GM12878 (cell line): ENCODE measurements at regions not wholly inside any gene's neighbourhood (a gene's known extent, or its start where the extent isn't known, plus 50 kb on each side); places are given as distances from the start of the nearest gene placed in this dataset.

ENCODE experiments used
- ATAC-seq: fragments of 200-7000 bp; cut with Tn5 transposase; 3 replicates; pipeline ENCODE4 v1.9.1; 2020; ENCODE audit warnings: mild to moderate bottlenecking, moderate library complexity
- BruUV-seq: library from RNA; stranded (reverse); fragments of 400-500 nt; replicated peaks from 2 replicates; lab custom pipeline; 2021; lab: Mats Ljungman, UMichigan
- CTCF ChIA-PET: fragments of 300-600 bp; sonication (Branson Sonifier 250); formaldehyde crosslinking; extraction: SDS; loops from one replicate; lab custom pipeline; 2021; ENCODE audit warnings: inconsistent platforms; lab: Yijun Ruan, JAX
- POLR2A ChIA-PET: fragments of 350-600 bp; formaldehyde crosslinking; extraction: SDS; loops from one replicate; lab custom pipeline; 2021; ENCODE audit warnings: inconsistent platforms; lab: Charles Lee
- RAD21 ChIA-PET: fragments of 300-600 bp; sonication (Branson Sonifier 250); formaldehyde crosslinking; loops from one replicate; lab custom pipeline; 2023; ENCODE audit warnings: antibody characterized with exemption; ENCODE audit not compliant: unreplicated experiment; lab: Charles Lee
- SMC1A ChIA-PET: fragments of 300-600 bp; sonication (Branson Sonifier 250); formaldehyde crosslinking; loops from one replicate; lab custom pipeline; 2023; ENCODE audit not compliant: unreplicated experiment, uncharacterized antibody; lab: Charles Lee
- DNase-seq: peaks from one replicate; pipeline ENCODE4 v3.0.0-alpha.2; 2011; ENCODE audit warnings: low read depth, low spot score
- FAIRE-seq: peaks from 3 replicates; lab custom pipeline; 2011; peaks lifted over from hg19 to GRCh38; lab: Jason Lieb, UNC
- H2AFZ ChIP-seq: 2 replicates; pipeline ENCODE4 v1.6.0; 2011; ENCODE audit warnings: low read depth, low read length, control low read depth; ENCODE audit not compliant: control insufficient read depth
- H3K27ac ChIP-seq: 2 replicates; pipeline ENCODE4 v1.5.1; 2011; ENCODE audit warnings: control low read depth; ENCODE audit not compliant: control insufficient read depth, insufficient read depth
- H3K27me3 ChIP-seq, 2 experiments: replicated peaks in 1 of 2; 2 replicates each; pipeline versions ENCODE4 v1.6.0 to v1.6.1; 2011; ENCODE audit warnings: low read length in 1 of 2; ENCODE audit not compliant: control insufficient read depth in 2 of 2, insufficient read depth in 2 of 2
- H3K36me3 ChIP-seq, 2 experiments: 2 replicates each; pipeline ENCODE4 v1.5.1; 2011; ENCODE audit warnings: low read length in 1 of 2; ENCODE audit not compliant: control insufficient read depth in 2 of 2, insufficient read depth in 2 of 2
- H3K4me1 ChIP-seq: 2 replicates; pipeline ENCODE4 v1.6.1; 2011; ENCODE audit warnings: mild to moderate bottlenecking, low read length, moderate library complexity, mixed read lengths; ENCODE audit not compliant: control insufficient read depth, insufficient read depth
- H3K4me2 ChIP-seq: 2 replicates; pipeline ENCODE4 v1.6.0; 2011; ENCODE audit warnings: control low read depth; ENCODE audit not compliant: control insufficient read depth, insufficient read depth
- H3K4me3 ChIP-seq: fragments of 200-600 bp; sonication (generic); 2 replicates; pipeline ENCODE4 v1.5.1; 2016
- H3K79me2 ChIP-seq: 2 replicates; pipeline ENCODE4 v1.6.0; 2011; ENCODE audit warnings: low read length; ENCODE audit not compliant: control insufficient read depth, insufficient read depth
- H3K9ac ChIP-seq: 2 replicates; pipeline ENCODE4 v1.8.0; 2011; ENCODE audit warnings: low read length, control low read depth, mixed read lengths; ENCODE audit not compliant: control insufficient read depth, insufficient read depth
- H3K9me3 ChIP-seq: replicated peaks from 3 replicates; pipeline ENCODE4 v1.5.1; 2011; ENCODE audit warnings: mild to moderate bottlenecking, low read length; ENCODE audit not compliant: control insufficient read depth, insufficient read depth
- H4K20me1 ChIP-seq: 2 replicates; pipeline ENCODE4 v1.6.0; 2011; ENCODE audit not compliant: control insufficient read depth, insufficient read depth
- ATF2 ChIP-seq: IDR thresholded peaks from 2 replicates; pipeline ENCODE4 v1.6.1; 2012; ENCODE audit warnings: low read length, inconsistent platforms
- CBFB ChIP-seq: IDR thresholded peaks from 2 replicates; pipeline ENCODE4 v1.6.1; 2016; ENCODE audit warnings: antibody characterized with exemption, low read depth
- CEBPB ChIP-seq, 2 experiments: fragments of 150-350 bp in 1 of 2; IDR thresholded peaks; 2 replicates each; pipeline ENCODE4 v1.6.1; 2012 to 2014; ENCODE audit warnings: low read depth in 2 of 2, low read length in 2 of 2, borderline replicate concordance in 1 of 2, inconsistent platforms in 1 of 2
- CHD2 ChIP-seq: IDR thresholded peaks from 2 replicates; pipeline ENCODE4 v1.6.1; 2011; ENCODE audit warnings: low read depth, low read length, improper control_type of control experiment, borderline replicate concordance
- DPF2 ChIP-seq: fragments of 450-650 bp; IDR thresholded peaks from 2 replicates; pipeline ENCODE4 v1.6.1; 2017; ENCODE audit warnings: mild to moderate bottlenecking
- ETV6 ChIP-seq, 2 experiments: fragments of 450-650 bp in 1 of 2; IDR thresholded peaks in 1 of 2; conservative IDR thresholded peaks in 1 of 2; 2 replicates each; pipeline ENCODE4 v1.6.1; 2014; ENCODE audit warnings: antibody characterized with exemption in 1 of 2, borderline replicate concordance in 1 of 2, low read depth in 1 of 2, mild to moderate bottlenecking in 1 of 2, moderate library complexity in 1 of 2
- GABPA ChIP-seq: IDR thresholded peaks from 2 replicates; pipeline ENCODE4 v1.6.1; 2014; ENCODE audit warnings: antibody characterized with exemption, low read depth, mild to moderate bottlenecking, inconsistent platforms
- GATAD2B ChIP-seq: fragments of 450-650 bp; conservative IDR thresholded peaks from 2 replicates; pipeline ENCODE4 v1.6.1; 2017; ENCODE audit warnings: low read depth, mild to moderate bottlenecking, moderate library complexity
- IRF4 ChIP-seq: IDR thresholded peaks from 2 replicates; pipeline ENCODE4 v1.6.1; 2011; ENCODE audit warnings: low read depth, low read length
- JUND ChIP-seq: IDR thresholded peaks from 2 replicates; pipeline ENCODE4 v1.6.1; 2012; ENCODE audit warnings: low read depth, mild to moderate bottlenecking, low read length, improper control_type of control experiment, moderate library complexity
- MEF2A ChIP-seq: IDR thresholded peaks from 2 replicates; pipeline ENCODE4 v1.6.1; 2011; ENCODE audit warnings: low read depth, mild to moderate bottlenecking, low read length, moderate library complexity; ENCODE audit not compliant: insufficient read depth
- MEF2B ChIP-seq: fragments of 450-650 bp; IDR thresholded peaks from 2 replicates; pipeline ENCODE4 v1.6.1; 2018; ENCODE audit warnings: mild to moderate bottlenecking, moderate library complexity; ENCODE audit not compliant: partially characterized antibody, poor library complexity, severe bottlenecking
- MTA2 ChIP-seq: fragments of 450-650 bp; IDR thresholded peaks from 2 replicates; pipeline ENCODE4 v1.6.1; 2016; ENCODE audit warnings: low read depth, mild to moderate bottlenecking, moderate library complexity
- NBN ChIP-seq: fragments of 450-650 bp; IDR thresholded peaks from 2 replicates; pipeline ENCODE4 v1.6.1; 2016
- NFIC ChIP-seq: IDR thresholded peaks from 2 replicates; pipeline ENCODE4 v1.6.1; 2012; ENCODE audit warnings: low read depth, mild to moderate bottlenecking, inconsistent platforms, low read length, moderate library complexity
- NR2F1 ChIP-seq: fragments of 450-650 bp; conservative IDR thresholded peaks from 2 replicates; pipeline ENCODE4 v1.6.1; 2017; ENCODE audit warnings: mild to moderate bottlenecking
- PML ChIP-seq: IDR thresholded peaks from 2 replicates; pipeline ENCODE4 v1.6.1; 2012; ENCODE audit warnings: low read length, inconsistent platforms
- RUNX3 ChIP-seq: IDR thresholded peaks from 2 replicates; pipeline ENCODE4 v1.6.1; 2012; ENCODE audit warnings: low read length, inconsistent platforms
- STAT3 ChIP-seq: IDR thresholded peaks from 2 replicates; pipeline ENCODE4 v1.6.1; 2011; ENCODE audit warnings: low read depth, low read length, improper control_type of control experiment
- ZBED1 ChIP-seq: IDR thresholded peaks from 2 replicates; pipeline ENCODE4 v1.6.1; 2016; ENCODE audit warnings: borderline replicate concordance
- WGBS: methylation state at CpG from one replicate; pipeline ENCODE4 v1.1.6; 2016; ENCODE audit warnings: low lambda C conversion rate; ENCODE audit not compliant: insufficient replicate concordance, insufficient coverage; ENCODE audit errors: missing lambda C conversion rate; 5-methylcytosine and 5-hydroxymethylcytosine counted together
- in situ Hi-C: fragments of 300-500 bp; cut with MboI; formaldehyde crosslinking; loops from 9 replicates; pipeline ENCODE4 v1.14.3; 2018; ENCODE audit warnings: mixed read lengths
- intact Hi-C: fragments of 100-400 bp; cut with micrococcal nuclease; formaldehyde crosslinking; loops from one replicate; pipeline ENCODE4 v1.14.2; 2022; ENCODE audit not compliant: unreplicated experiment
- TF ChIP-seq, protein P1 (sequence below): fragments of 450-650 bp; IDR thresholded peaks from 2 replicates; pipeline ENCODE4 v1.6.1; 2016; ENCODE audit warnings: mild to moderate bottlenecking

DNA sequence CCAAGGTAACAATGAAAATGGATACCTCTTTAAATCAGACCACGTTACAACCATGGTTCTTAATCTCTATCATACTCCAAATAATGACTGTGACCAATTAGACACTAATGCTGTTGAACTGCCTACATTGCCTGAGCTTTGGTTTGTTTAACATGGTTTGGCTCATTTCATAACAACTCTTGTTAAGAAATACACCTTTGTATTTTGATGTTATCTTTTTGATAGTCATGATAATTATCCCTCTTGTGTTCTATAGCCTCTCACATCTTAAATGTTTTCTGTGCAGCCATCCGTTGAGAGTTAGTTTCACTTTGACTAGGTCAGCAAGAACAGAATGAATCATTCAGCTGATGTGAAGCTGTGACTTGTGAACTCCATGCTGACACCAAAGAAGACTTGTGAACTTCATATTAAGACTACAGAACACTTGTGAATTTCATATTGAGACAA is 75.5 kb upstream of the RERGL start:
- no peaks in the 10 kb centered on the region for H4K20me1 ChIP-seq
- H3K36me3 ChIP-seq: no peaks in the 10 kb centered on the region
- SMC1A ChIA-PET: interaction anchor here (0.7 to 1.4 kb wide), 2 partner anchors 14 to 26 kb away, joined by 3 to 4 read pairs; no protein-coding TSS in a partner anchor
- H3K4me3 ChIP-seq: no peak overlapping the region
- peaks cover 2% of the 10 kb centered on the region; the same call in 2 of the 3 replicates for H3K9me3 ChIP-seq
- no peak overlapping the region for H3K9ac ChIP-seq
- in situ Hi-C loops (no loop called here), intact Hi-C loops (no loop called here)
- H3K4me1 ChIP-seq: no peaks in the 10 kb centered on the region
- H3K27ac ChIP-seq: peak overlapping the region; percentile 40; the same call in 1 of the 2 replicates
- ATAC-seq: peak; percentile 99
- no peak overlapping the region; the same call in 1 of the 2 replicates for H3K4me2 ChIP-seq
- no peaks in the 10 kb centered on the region for H3K79me2 ChIP-seq
- POLR2A ChIA-PET: no interaction called here
- BruUV-seq: no TSS peak
- H2AFZ ChIP-seq: no peak overlapping the region
- 0% methylated on average over 2 of the region's 2 CpGs for WGBS
- peak; percentile 82 for DNase-seq
- H3K27me3 ChIP-seq: no peaks in the 10 kb centered on the region
- FAIRE-seq: peak; percentile 85
- CTCF ChIA-PET: interaction anchor here (1.0 kb wide), 1 partner anchor 9 kb away, joined by 3 read pairs; no protein-coding TSS in a partner anchor
- RAD21 ChIA-PET: interaction anchor here (0.8 kb wide), 1 partner anchor 1377 kb away, joined by 3 read pairs; no protein-coding TSS in a partner anchor
- TF ChIP-seq JUND (peak; percentile 93), ATF2 (peak; percentile 77), CHD2 (peak; percentile 67; the same call in 1 of the 2 replicates), STAT3 (no peak), IRF4 (peak; percentile 96), MEF2A (0 out of 2 replicates have a peak, but pooled peaks have one; percentile 30), CBFB (no peak), NBN (no peak), NR2F1 (peak; percentile 89), ETV6 (conservative IDR thresholded peaks at IDR 0.05 in 1 of 2, IDR thresholded peaks at IDR 0.05 in 1 of 2; ENCODE audit: borderline replicate concordance in 1 of 2, low read depth in 1 of 2) (peak in 1 of 2 experiments; percentile 26; a peak in 1 of 4 replicates), RUNX3 (peak; percentile 46; the same call in 1 of the 2 replicates), DPF2 (peak; percentile 98), MEF2B (peak; percentile 69), MTA2 (peak; percentile 96), PML (0 out of 2 replicates have a peak, but pooled peaks have one; percentile 44), CEBPB (IDR thresholded peaks at IDR 0.05; ENCODE audit: borderline replicate concordance in 1 of 2, low read depth in 2 of 2, low read length in 2 of 2) (0 out of 4 replicates have a peak, but pooled peaks of 1 of the 2 experiments have one; percentile 43), ZBED1 (peak; percentile 64; the same call in 1 of the 2 replicates), NFIC (peak; percentile 90), GATAD2B (0 out of 2 replicates have a peak, but pooled peaks have one; percentile 18), GABPA (peak; percentile 38; the same call in 1 of the 2 replicates)
- TF ChIP-seq, protein P1, sequence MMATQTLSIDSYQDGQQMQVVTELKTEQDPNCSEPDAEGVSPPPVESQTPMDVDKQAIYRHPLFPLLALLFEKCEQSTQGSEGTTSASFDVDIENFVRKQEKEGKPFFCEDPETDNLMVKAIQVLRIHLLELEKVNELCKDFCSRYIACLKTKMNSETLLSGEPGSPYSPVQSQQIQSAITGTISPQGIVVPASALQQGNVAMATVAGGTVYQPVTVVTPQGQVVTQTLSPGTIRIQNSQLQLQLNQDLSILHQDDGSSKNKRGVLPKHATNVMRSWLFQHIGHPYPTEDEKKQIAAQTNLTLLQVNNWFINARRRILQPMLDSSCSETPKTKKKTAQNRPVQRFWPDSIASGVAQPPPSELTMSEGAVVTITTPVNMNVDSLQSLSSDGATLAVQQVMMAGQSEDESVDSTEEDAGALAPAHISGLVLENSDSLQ: peak; percentile 66
